Psoas muscle (tissue), 7 donors: ENCODE measurements at regions not wholly inside any gene's neighbourhood (a gene's known extent, or its start where the extent isn't known, plus 50 kb on each side); places are given as distances from the start of the nearest gene placed in this dataset.
"Not testable (repeated sequence)": the region's sequence is repeated elsewhere in the genome, so short reads cannot be mapped to it uniquely, and the experiment has no call there.

Experiments
- ATAC-seq, 4 donors: fragments of 200-7000 bp; cut with Tn5 transposase; one replicate each; pipeline ENCODE4 v1.9.1; 2020; ENCODE audit warnings: moderate library complexity in 3 of 4, mild to moderate bottlenecking in 2 of 4
- DNase-seq, 2 donors: peaks; one replicate each; pipeline ENCODE4 v3.0.0-alpha.2; 2020
- H3K27ac ChIP-seq: fragments of 200-600 bp; one replicate; pipeline ENCODE4 v1.8.0; 2022
- H3K27me3 ChIP-seq, 3 donors: fragments of 200-600 bp in 1 of 3; one replicate each; pipeline versions ENCODE4 v1.6.1 to v1.8.0; 2013 to 2022; ENCODE audit warnings: low read length in 2 of 3, mild to moderate bottlenecking in 2 of 3, moderate library complexity in 1 of 3; ENCODE audit not compliant: insufficient read depth in 3 of 3
- H3K36me3 ChIP-seq, 2 donors: fragments of 200-600 bp in 1 of 2; one replicate each; pipeline versions ENCODE4 v1.6.1 to v1.8.0; 2013 to 2022; ENCODE audit warnings: low read depth in 1 of 2, mild to moderate bottlenecking in 1 of 2, moderate library complexity in 1 of 2; ENCODE audit not compliant: insufficient read depth in 1 of 2
- H3K4me1 ChIP-seq: fragments of 200-600 bp; one replicate; pipeline ENCODE4 v1.8.0; 2022
- H3K4me3 ChIP-seq: fragments of 200-600 bp; one replicate; pipeline ENCODE4 v1.8.0; 2022; ENCODE audit warnings: mild to moderate bottlenecking
- H3K9me3 ChIP-seq: fragments of 200-600 bp; one replicate; pipeline ENCODE4 v1.8.0; 2022
- whole genome bisulfite sequencing, 3 donors: extraction: QIAGEN DNeasy Blood & Tissue Kit; methylation state at CpG; one replicate each; pipeline versions ENCODE4 v1.1.6 to v1.1.7; 2013; 5-methylcytosine and 5-hydroxymethylcytosine counted together
- intact Hi-C, 2 donors: fragments of 100-400 bp; cut with DNase I; formaldehyde crosslinking; loops; one replicate each; pipeline versions ENCODE4 v1.11.0 to v1.14.2; 2022
- TF ChIP-seq, protein P1 (sequence below): fragments of 200-600 bp; IDR thresholded peaks from one replicate; pipeline ENCODE4 v1.8.0; 2022; ENCODE audit warnings: antibody characterized with exemption
- donor health status: healthy with polysubstance abuse.
- donor health status: DM: no; HTN: no; CAD: no; lungs with moderate emphysema.
- donor health status: Bipolar disorder and iron deficiency.
- donor health status: healthy.
- donor health status: DM: yes; HTN: yes; CAD: no.
- donor health status: DM: no; HTN: no; CAD: no.
- donor health status: DM: yes; HTN: yes; CAD: no.

- TF ChIP-seq, protein P1, sequence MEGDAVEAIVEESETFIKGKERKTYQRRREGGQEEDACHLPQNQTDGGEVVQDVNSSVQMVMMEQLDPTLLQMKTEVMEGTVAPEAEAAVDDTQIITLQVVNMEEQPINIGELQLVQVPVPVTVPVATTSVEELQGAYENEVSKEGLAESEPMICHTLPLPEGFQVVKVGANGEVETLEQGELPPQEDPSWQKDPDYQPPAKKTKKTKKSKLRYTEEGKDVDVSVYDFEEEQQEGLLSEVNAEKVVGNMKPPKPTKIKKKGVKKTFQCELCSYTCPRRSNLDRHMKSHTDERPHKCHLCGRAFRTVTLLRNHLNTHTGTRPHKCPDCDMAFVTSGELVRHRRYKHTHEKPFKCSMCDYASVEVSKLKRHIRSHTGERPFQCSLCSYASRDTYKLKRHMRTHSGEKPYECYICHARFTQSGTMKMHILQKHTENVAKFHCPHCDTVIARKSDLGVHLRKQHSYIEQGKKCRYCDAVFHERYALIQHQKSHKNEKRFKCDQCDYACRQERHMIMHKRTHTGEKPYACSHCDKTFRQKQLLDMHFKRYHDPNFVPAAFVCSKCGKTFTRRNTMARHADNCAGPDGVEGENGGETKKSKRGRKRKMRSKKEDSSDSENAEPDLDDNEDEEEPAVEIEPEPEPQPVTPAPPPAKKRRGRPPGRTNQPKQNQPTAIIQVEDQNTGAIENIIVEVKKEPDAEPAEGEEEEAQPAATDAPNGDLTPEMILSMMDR = no peak
- Histone ChIP-seq H3K36me3 (no peaks in the 10 kb centered on the region), H3K27me3 (no peaks in the 10 kb centered on the region), H3K4me1 (no peaks in the 10 kb centered on the region), H3K27ac (no peak overlapping the region), H3K9me3 (no peaks in the 10 kb centered on the region), H3K4me3 (no peak overlapping the region)
- 32 to 37% (median 34%) methylated on average over 13 of the region's 13 CpGs for WGBS, 3 donors
- no peak for DNase-seq
- no peak for ATAC-seq
- intact Hi-C loops = no loop called here
Observed at GRCh38 chr17:13415871-13416416, 185.8 kb downstream of the HS3ST3A1 start.

DNA sequence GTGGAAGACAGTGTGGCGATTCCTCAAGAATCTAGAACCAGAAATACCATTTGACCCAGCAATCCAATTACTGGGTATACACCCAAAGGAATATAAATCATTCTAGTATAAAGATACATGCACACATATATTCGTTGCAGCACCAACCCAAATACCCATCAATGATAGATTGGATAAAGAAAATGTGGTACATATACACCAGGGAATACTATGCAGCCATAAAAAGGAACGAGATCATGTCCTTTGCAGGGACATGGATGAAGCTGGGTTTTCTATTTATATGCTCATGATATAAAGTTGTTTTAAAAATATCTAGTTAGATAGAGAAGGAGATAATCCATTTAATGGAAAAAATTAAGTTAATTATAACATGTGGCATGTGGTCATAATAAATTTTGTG lies 186.5 kb downstream of the HS3ST3A1 start:
- ATAC-seq, intact Hi-C loops: not testable (repeated sequence)
- WGBS, 3 donors = 62 to 82% (median 63%) methylated on average over 3 of the region's 3 CpGs

GRCh38 chr17:13413001-13413400 lies 188.7 kb downstream of the HS3ST3A1 start:
- Histone ChIP-seq H3K27me3 (no peaks in the 10 kb centered on the region), H3K27ac (no peak overlapping the region), H3K4me1 (no peaks in the 10 kb centered on the region), H3K36me3 (no peaks in the 10 kb centered on the region), H3K4me3 (no peak overlapping the region), H3K9me3 (no peaks in the 10 kb centered on the region)
- no peak for DNase-seq
- intact Hi-C loops = no loop called here
- WGBS, 3 donors = 81 to 90% (median 85%) methylated on average over 7 of the region's 7 CpGs
- TF ChIP-seq, protein P1 = no peak
- ATAC-seq = no peak

More for the DNA sequence above, 186.5 kb downstream of the HS3ST3A1 start:
- H3K4me3 ChIP-seq, H3K36me3 ChIP-seq, H3K27ac ChIP-seq, H3K27me3 ChIP-seq, H3K9me3 ChIP-seq, H3K4me1 ChIP-seq, DNase-seq: not testable (repeated sequence)

DNA sequence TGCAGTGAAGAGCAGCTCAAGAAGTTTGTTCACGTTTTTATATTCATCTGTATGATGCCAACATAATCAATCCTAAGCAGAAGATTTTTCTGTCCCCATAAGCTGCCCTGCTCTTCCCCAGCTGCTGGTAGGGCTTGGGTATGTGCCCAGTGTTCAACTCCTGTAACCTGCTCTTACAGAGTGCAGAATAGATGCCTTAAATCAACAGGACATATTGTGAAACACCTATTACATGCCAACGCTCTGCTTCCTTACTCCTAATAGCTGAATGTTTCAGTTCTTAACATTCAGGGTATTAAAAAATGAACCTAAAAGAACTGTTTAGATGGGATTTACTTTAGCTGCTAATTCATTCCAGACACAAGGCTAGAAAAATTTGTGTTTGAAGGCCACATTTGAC lies 190.9 kb downstream of the HS3ST3A1 start:
- Histone ChIP-seq H3K27me3 (no peaks in the 10 kb centered on the region), H3K4me3 (no peak overlapping the region), H3K4me1 (no peaks in the 10 kb centered on the region), H3K27ac (no peak overlapping the region), H3K36me3 (no peaks in the 10 kb centered on the region), H3K9me3 (no peaks in the 10 kb centered on the region)
- ATAC-seq (no peak), DNase-seq (no peak)
- WGBS, 3 donors = 34 to 40% (median 37%) methylated on average over 2 of the region's 2 CpGs
- TF ChIP-seq, protein P1 = no peak
- intact Hi-C loops = no loop called here

DNA sequence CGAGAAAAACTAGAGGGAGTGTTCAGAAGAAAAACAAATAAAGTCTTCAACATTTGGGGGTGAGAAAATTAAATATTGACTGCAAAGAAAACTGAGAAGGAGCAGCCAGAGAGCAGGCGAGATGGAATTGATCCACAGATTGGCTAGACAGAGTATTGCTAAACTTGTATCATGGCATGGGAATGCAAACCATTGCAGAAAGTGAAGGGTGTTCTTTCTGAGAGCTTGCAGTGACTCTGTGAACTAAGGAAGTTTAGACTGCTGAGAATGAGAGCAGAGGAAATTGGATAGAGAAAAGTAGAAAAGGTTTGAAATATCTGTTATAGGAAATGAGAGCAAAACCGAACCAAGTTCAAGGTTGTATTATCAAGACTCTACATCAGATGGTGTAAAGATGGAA lies 191.5 kb downstream of the HS3ST3A1 start:
- no peak for ATAC-seq
- 85 to 87% (median 87%) methylated on average over 3 of the region's 3 CpGs for WGBS, 3 donors
- H3K27ac ChIP-seq = no peak overlapping the region
- H3K4me3 ChIP-seq = no peak overlapping the region
- no peak for DNase-seq
- no peaks in the 10 kb centered on the region for H3K9me3 ChIP-seq
- H3K36me3 ChIP-seq = no peaks in the 10 kb centered on the region
- TF ChIP-seq, protein P1 = no peak
- intact Hi-C loops = no loop called here
- no peaks in the 10 kb centered on the region for H3K27me3 ChIP-seq
- H3K4me1 ChIP-seq = no peaks in the 10 kb centered on the region
